ENCODE measurements at regions not wholly inside any gene's neighbourhood (a gene's known extent, or its start where the extent isn't known, plus 50 kb on each side); places are given as distances from the start of the nearest gene placed in this dataset.
"Not testable (repeated sequence)": the region's sequence is repeated elsewhere in the genome, so short reads cannot be mapped to it uniquely, and the experiment has no call there.

- DNase-seq (ENCODE audit: low read depth in 4 of 4, low spot score in 2 of 4): not testable (repeated sequence)
Observed at GRCh38 chr2:87404411-87405255, 343.3 kb upstream of the PLGLB2 start.

- DNase-seq (ENCODE audit: low read depth in 4 of 4, low spot score in 2 of 4): not testable (repeated sequence)
Observed at GRCh38 chr2:87405531-87406216, 342.2 kb upstream of the PLGLB2 start.

- DNase-seq (ENCODE audit: low read depth in 4 of 4, low spot score in 2 of 4): not testable (repeated sequence)
Observed at GRCh38 chr2:87406406-87407175, 341.3 kb upstream of the PLGLB2 start.

GRCh38 chr2:87409601-87410000, 338.3 kb upstream of the PLGLB2 start:
- not testable (repeated sequence) for DNase-seq (ENCODE audit: low read depth in 4 of 4, low spot score in 2 of 4)

DNA sequence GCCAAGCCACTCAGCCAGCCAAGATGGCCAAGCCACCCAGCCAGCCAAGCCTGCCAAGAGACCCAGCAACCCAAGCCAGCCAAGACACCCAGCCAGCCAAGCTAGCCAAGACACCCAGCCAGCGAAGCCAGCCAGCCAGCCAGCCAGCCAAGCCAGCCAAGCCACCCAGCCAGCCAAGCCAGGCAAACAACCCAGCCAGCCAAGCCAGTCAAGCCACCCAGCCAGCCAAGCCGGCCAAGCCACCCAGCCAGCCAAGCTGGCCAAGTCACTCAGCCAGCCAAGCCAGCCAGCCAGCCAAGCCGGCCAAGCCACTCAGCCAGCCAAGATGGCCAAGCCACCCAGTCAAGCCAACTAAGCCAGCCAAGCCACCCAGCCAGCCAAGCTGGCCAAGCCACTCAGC, 337.5 kb upstream of the PLGLB2 start:
- DNase-seq (ENCODE audit: low read depth in 4 of 4, low spot score in 2 of 4): not testable (repeated sequence)

GRCh38 chr2:87412036-87412820, 335.7 kb upstream of the PLGLB2 start:
- not testable (repeated sequence) for DNase-seq (ENCODE audit: low read depth in 4 of 4, low spot score in 2 of 4)

DNA sequence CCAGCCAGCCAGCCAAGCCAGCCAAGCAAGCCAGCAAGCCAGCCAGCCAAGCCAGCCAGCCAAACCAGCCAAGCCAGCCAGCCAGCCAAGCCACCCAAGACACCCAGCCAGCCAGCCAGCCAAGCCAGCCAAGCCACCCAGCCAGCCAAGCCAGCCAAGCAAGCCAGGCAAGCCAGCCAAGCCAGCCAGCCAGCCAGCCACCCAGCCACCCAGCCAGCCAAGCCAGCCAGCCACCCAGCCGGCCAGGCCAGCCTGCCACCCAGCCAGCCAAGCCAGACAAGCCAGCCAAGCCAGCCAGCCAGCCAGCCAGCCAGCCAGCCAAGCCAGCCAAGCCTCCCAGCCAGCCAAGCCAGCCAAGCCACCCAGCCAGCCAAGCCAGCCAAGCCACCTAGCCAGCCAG, 333.6 kb upstream of the PLGLB2 start:
- DNase-seq (ENCODE audit: low read depth in 4 of 4, low spot score in 2 of 4): not testable (repeated sequence)

DNA sequence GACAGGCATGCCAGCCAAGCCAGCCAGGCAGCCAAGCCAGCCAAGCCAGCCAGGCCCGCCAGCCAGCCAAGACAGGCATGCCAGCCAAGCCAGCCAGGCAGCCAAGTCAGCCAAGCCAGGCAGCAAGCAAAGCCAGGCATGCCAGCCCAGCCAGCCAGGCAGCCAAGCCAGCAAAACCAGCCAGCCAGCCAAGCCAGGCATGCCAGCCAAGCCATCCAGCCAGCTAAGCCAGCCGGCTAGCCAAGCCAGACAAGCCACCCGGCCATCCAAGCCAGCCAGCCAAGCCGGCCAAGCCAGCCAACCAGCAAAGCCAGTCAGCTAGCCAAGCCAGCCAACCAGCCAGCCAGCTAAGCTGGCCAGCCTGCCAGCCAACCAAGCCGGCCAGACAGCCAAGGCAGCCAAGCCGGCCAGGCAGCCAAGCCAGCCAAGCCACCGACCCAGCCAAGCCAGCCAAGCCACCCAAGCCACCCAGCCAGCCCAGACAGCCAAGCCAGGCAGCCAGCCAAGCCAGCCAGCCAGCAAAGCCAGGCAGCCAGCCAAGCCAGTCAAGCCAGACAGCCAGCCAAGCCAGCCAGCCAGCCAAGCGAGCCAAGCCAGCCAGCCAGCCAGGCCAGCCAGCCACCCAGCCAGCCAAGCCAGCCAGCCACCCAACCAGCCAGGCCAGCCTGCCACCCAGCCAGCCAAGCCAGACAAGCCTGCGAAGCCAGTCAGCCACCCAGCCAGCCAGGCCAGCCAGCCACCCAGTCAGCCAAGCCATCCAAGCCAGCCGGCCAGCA, 332.9 kb upstream of the PLGLB2 start:
- not testable (repeated sequence) for DNase-seq (ENCODE audit: low read depth in 4 of 4, low spot score in 2 of 4)

- DNase-seq (ENCODE audit: low read depth in 4 of 4, low spot score in 2 of 4): not testable (repeated sequence)
Observed at GRCh38 chr2:87415586-87416265, 332.2 kb upstream of the PLGLB2 start.

- DNase-seq (ENCODE audit: low read depth in 4 of 4, low spot score in 2 of 4): not testable (repeated sequence)
Observed at GRCh38 chr2:87416266-87416592, 331.7 kb upstream of the PLGLB2 start.

DNA sequence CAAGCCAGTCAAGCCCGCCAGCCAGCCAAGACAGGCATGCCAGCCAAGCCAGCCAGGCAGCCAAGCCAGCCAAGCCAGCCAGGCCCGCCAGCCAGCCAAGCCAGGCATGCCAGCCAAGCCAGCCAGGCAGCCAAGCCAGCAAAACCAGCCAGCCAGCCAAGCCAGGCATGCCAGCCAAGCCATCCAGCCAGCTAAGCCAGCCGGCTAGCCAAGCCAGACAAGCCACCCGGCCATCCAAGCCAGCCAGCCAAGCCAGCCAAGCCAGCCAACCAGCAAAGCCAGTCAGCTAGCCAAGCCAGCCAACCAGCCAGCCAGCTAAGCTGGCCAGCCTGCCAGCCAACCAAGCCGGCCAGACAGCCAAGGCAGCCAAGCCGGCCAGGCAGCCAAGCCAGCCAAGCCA, 330.7 kb upstream of the PLGLB2 start:
- DNase-seq (ENCODE audit: low read depth in 4 of 4, low spot score in 2 of 4): not testable (repeated sequence)

DNA sequence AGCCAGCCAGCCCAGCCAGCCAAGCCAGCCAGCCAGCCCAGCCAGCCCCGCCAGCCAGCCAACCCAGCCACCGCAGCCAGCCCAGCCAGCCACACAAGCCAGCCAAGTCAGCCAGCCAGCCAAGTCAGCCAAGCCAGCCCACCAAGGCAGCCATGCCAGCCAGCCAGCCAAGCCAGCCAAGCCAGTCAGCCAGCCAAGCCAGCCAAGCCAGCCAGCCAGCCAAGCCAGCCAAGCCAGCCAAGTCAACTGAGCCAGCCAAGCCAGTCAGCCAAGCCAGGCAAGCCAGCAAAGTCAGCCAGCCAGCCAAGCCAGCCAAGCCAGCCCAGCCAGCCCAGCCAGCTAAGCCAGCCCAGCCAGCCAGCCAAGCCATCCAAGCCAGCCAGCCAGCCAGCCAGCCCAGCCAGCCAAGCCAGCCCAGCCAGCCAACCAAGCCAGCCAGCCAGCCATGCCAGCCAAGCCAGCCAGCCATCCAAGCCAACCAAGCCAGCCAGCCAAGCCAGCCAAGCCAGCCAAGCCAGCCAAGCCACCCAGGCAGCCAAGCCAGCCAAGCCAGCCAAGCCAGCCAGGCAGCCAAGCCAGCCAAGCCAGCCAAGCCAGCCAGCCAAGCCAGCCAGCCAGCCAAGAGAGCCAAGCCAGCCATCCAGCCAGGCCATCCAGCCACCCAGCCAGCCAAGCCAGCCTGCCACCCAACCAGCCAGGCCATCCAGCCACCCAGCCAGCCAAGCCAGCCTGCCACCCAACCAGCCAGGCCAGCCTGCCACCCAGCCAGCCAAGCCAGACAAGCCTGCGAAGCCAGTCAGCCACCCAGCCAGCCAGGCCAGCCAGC, 329.9 kb upstream of the PLGLB2 start:
- not testable (repeated sequence) for DNase-seq (ENCODE audit: low read depth in 4 of 4, low spot score in 2 of 4)

DNA sequence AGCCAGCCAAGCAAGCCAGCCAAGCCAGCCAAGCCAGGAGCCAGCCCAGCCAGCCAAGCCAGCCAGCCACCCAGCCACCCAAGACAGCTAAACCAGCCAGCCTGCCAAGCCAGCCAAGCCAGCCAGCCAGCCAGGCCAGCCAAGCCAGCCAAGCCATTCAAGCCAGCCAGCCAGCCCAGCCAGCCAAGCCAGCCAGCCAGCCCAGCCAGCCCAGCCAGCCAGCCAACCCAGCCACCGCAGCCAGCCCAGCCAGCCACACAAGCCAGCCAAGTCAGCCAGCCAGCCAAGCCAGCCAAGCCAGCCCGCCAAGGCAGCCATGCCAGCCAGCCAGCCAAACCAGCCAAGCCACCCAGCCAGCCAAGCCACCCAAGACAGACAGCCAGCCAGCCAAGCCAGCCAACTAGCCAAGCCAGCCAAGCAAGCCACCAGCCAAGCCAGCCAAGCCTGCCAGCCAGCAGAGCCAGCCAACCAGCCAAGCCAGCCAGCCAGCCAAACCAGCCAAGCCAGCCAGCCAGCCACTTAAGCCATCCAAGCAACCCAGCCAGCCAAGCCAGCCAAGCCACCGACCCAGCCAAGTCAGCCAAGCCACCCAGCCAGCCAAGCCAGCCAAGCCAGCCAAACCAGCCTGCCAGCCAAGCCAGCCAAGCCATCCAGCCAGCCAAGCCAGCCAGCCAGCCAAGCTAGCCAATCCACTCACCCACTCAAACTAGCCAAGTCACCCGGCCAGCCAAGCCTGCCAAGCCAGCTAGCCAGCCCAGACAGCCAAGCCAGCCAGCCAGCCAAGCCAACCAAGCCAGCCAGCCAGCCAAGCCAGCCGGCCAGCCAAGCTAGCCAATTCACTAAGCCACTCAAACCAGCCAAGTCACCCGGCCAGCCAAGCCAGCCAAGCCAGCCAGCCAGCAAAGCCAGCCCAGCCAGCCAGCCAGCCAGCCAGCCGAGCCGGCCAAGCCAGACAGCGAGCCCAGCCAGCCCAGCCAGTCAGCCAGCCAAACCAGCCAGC, 328.8 kb upstream of the PLGLB2 start:
- DNase-seq (ENCODE audit: low read depth in 4 of 4, low spot score in 2 of 4): not testable (repeated sequence)

- not testable (repeated sequence) for DNase-seq (ENCODE audit: low read depth in 4 of 4, low spot score in 2 of 4)
Observed at GRCh38 chr2:87419980-87420379, 327.9 kb upstream of the PLGLB2 start.

- DNase-seq (ENCODE audit: low read depth in 4 of 4, low spot score in 2 of 4): not testable (repeated sequence)
Observed at GRCh38 chr2:87420954-87421353, 326.9 kb upstream of the PLGLB2 start.

- not testable (repeated sequence) for DNase-seq (ENCODE audit: low read depth in 4 of 4, low spot score in 2 of 4)
Observed at GRCh38 chr2:87423796-87424762, 323.8 kb upstream of the PLGLB2 start.

Data from left renal cortex interstitium (tissue), 4 donors.